Erythroblast (primary cell): ENCODE measurements at regions not wholly inside any gene's neighbourhood (a gene's known extent, or its start where the extent isn't known, plus 50 kb on each side); places are given as distances from the start of the nearest gene placed in this dataset.
"Not testable (repeated sequence)": the region's sequence is repeated elsewhere in the genome, so short reads cannot be mapped to it uniquely, and the experiment has no call there.

Source experiments
- DNase-seq, 2 experiments: peaks; one replicate each; lab custom pipeline; 2025; lab: John Stamatoyannopoulos, UW
- GATA1 ChIP-seq: IDR thresholded peaks from 2 replicates; pipeline ENCODE4 v1.6.1; 2011; ENCODE audit warnings: low read depth, mild to moderate bottlenecking, control low read depth, low read length, moderate library complexity
- POLR2A ChIP-seq: IDR thresholded peaks from 2 replicates; pipeline ENCODE4 v1.6.1; 2011; ENCODE audit warnings: mild to moderate bottlenecking, low read length

GRCh38 chr17:21510686-21511362, 134.7 kb downstream of the KCNJ12 start:
- TF ChIP-seq GATA1 (no peak), POLR2A (no peak)
- DNase-seq: peak; percentile 22 to 25

- peak; percentile 73 to 84 for DNase-seq
- TF ChIP-seq POLR2A: no peak
- TF ChIP-seq GATA1: no peak
Measured at GRCh38 chr17:21511363-21512195, 135.4 kb downstream of the KCNJ12 start.

DNA sequence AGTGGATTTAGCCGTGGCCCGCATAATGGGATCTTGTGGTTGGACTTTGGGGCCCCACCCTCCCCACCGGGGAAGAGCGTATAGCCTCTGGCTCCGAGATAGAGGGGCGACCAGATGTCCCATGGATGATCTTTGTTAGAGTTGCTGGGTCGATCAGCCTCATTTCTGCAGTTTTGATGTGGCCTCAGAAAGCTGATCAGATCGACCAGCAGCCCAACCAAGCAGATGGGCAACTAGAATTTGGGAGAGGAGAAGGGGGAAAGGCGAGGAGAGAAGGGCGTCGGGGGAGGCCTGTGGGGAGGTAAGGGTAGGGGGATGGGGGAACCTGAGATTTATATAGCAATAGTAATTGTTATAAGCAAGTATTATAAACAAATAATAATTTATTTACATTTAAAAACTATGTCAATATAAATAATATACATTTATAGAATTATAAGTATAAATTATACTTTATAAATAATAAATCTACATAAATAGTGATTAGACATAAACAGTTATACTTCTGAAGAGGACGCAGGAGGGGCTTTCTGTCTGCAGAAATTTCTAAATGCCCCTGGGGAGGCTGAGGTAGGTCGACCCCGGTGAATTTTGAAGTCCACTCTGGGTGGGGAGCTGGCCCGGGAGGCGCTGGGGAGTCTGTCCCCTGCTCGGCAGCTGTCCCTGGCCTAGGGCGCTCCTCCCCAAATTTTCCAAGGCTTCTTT, 136.3 kb downstream of the KCNJ12 start:
- TF ChIP-seq GATA1 (no peak), POLR2A (no peak)
- DNase-seq: no peak

- TF ChIP-seq POLR2A (no peak), GATA1 (no peak)
- DNase-seq: peak; percentile 77 to 88
Measured at GRCh38 chr17:21513012-21513570, 136.9 kb downstream of the KCNJ12 start.

DNA sequence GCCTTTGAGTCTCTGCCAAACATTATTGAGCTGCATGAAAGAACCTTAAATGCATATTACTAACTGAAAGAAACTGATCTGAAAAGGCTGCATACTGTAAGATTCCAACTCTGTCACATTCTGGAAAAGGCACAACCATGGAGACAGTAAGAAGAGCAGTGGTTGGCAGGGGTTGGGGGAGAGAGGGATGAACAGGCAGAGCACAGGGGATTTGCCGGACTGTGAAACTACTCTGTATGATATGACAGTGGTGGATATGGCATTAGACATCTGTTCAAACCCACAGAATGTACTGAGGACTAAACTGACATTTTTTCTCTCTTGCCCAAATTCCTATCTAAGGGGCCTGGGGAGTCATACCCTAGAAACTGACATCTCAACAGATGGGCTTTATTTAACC, 138.4 kb downstream of the KCNJ12 start:
- DNase-seq: not testable (repeated sequence)

- no peak for TF ChIP-seq GATA1
- no peak for TF ChIP-seq POLR2A
- no peak for DNase-seq
Measured at GRCh38 chr17:21517538-21518293, 141.6 kb downstream of the KCNJ12 start.

GRCh38 chr17:21522755-21523336, 146.7 kb downstream of the KCNJ12 start:
- TF ChIP-seq GATA1: no peak
- no peak for TF ChIP-seq POLR2A
- DNase-seq: no peak

GRCh38 chr17:21523497-21524210, 147.5 kb downstream of the KCNJ12 start:
- DNase-seq: no peak
- TF ChIP-seq POLR2A (no peak), GATA1 (no peak)

DNA sequence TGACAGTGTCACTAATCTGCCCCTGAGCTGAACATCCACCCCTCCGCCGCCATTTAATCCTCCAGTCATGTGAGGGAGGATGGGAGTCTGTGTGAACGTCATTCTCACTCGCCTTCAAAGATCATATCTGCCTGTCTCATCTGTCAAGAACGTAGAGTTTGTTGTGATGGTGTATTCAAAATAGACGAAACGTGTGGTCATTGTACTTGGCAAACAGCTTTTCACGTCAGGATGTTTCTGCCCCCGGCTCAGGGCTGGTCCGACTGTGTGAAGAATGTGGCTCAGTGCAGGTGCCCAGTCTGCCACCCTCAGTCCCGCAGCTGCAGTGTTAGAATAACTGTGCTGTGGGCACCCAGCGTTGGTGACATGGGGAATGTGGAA, 148.0 kb downstream of the KCNJ12 start:
- no peak for TF ChIP-seq GATA1
- no peak for TF ChIP-seq POLR2A
- no peak for DNase-seq

DNA sequence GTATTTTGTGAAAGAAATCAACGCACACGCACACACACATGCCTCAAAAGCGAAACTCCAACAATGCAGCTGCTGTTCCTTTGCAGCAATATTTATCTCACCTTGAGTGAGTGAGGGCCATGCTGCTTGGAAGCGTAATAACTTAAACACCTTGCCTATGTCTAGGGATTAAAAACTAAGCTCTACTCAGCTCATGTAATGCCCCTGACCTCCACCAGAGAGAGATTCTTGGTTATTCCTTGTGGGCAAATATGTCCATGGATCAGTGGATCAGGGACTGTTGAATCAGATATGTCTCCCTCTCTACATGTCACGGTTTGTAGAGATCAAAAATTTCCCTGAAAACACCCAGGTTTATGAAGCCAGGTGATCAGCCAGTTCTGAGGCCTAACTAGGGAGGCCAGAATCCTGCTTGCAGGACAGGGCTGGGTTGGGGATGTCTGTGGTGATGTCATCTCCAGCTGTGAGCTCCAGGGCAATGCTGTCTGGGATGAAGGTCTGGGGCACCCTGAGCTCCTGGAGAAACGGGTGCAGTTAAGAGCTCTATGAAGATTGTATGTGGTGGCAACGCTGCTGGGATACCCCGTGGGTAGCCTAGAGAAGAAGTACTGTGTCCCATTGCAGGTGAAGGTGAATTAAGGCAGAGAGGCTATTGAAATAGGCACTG, 149.4 kb downstream of the KCNJ12 start:
- DNase-seq: no peak
- TF ChIP-seq GATA1: no peak
- no peak for TF ChIP-seq POLR2A

DNA sequence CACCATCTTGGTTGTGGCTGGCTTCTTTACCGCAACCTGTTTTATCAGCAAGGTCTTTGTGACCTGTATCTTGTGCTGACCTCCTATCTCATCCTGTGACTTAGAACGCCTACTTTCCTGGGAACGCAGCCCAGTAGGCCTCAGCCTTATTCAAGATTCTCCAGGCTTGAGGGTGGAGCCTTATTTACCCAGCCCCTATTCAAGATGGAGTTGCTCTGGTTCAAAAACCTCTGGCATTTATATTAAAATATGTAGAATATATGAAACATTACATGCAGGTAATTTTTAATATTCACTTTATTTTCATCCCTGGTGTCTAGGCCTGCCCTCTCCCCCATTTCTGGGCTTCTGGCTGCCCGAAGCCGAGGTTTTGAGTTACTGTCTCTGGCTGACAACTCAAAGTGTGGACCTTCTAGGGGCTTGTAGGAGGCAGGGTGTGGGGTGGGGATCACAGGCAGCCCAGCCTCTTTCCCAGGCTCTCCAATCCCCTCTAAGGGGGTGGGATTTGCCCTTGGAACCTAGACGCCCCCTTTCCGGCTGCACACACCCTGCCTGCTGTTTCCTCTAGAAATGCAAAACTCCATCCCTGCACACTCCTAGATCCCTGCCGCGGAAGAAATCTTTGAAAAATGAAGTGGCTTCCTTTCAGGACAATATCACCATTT, 152.0 kb downstream of the KCNJ12 start:
- no peak for TF ChIP-seq GATA1
- no peak for TF ChIP-seq POLR2A
- DNase-seq: no peak
